ENCODE measurements at regions not wholly inside any gene's neighbourhood (a gene's known extent, or its start where the extent isn't known, plus 50 kb on each side); places are given as distances from the start of the nearest gene placed in this dataset.

DNA sequence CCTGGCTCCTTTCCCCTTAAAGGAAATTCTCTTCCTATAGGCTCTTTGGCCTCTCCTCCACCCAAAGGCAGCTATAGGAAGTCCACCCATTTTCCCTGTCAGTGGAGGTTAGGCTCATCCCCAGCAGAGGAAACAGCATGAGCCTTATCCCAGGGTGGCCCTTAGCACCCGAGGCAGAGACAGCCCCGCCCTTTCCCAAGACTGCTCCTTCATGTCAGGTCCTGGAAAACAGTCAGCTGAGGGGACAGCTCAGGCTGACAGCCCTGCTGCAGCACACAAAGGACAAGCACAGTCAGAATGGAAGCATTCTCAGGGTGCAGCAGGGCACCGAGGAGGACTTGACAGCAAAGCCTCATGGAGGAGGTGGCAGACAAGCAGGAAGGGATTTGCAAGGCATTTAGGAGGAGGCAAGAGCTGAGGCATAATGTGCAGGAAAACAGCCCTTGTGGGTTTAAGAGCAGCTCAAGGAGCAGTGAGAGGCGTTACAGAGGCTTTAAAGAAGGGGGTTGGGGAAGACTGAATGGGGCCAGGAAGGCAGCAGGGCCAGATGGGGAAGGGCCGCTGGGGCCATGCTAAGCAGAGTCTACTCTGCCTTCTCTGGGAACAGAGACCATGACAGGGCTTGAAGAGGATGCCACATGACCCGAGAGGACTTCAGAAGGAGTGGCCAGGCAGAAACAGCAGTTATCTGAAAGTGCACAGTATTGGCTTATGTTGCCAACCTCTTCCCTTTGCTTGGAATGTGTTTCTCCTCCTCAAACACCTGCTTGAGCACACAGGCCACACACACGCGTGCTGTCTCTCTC lies 216.6 kb downstream of the SH3BP4 start:
- Histone ChIP-seq H3K4me1 (peaks cover 0 to 18% (median 9%) of the 10 kb centered on the region in 4 donors), H3K4me3 (no peak overlapping the region), H3K36me3 (no peaks in the 10 kb centered on the region), H3K27me3 (no peaks in the 10 kb centered on the region), H3K27ac (replicated peaks in 1 of 4) (no peak overlapping the region), H3K9me3 (no peaks in the 10 kb centered on the region)
- TF ChIP-seq POLR2A (IDR thresholded peaks at IDR 0.05; ENCODE audit: low read depth) (no peak), EP300 (IDR thresholded peaks at IDR 0.05) (no peak), POLR2AphosphoS5 (IDR thresholded peaks at IDR 0.05) (no peak)
- TF ChIP-seq, protein P1, sequence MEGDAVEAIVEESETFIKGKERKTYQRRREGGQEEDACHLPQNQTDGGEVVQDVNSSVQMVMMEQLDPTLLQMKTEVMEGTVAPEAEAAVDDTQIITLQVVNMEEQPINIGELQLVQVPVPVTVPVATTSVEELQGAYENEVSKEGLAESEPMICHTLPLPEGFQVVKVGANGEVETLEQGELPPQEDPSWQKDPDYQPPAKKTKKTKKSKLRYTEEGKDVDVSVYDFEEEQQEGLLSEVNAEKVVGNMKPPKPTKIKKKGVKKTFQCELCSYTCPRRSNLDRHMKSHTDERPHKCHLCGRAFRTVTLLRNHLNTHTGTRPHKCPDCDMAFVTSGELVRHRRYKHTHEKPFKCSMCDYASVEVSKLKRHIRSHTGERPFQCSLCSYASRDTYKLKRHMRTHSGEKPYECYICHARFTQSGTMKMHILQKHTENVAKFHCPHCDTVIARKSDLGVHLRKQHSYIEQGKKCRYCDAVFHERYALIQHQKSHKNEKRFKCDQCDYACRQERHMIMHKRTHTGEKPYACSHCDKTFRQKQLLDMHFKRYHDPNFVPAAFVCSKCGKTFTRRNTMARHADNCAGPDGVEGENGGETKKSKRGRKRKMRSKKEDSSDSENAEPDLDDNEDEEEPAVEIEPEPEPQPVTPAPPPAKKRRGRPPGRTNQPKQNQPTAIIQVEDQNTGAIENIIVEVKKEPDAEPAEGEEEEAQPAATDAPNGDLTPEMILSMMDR (IDR thresholded peaks at IDR 0.05), result no peak
- intact Hi-C loops (cut with DNase I), result no loop called here
- WGBS, result 68% methylated on average over 8 of the region's 8 CpGs
- DNase-seq (ENCODE audit: extremely low spot score), result no peak

DNA sequence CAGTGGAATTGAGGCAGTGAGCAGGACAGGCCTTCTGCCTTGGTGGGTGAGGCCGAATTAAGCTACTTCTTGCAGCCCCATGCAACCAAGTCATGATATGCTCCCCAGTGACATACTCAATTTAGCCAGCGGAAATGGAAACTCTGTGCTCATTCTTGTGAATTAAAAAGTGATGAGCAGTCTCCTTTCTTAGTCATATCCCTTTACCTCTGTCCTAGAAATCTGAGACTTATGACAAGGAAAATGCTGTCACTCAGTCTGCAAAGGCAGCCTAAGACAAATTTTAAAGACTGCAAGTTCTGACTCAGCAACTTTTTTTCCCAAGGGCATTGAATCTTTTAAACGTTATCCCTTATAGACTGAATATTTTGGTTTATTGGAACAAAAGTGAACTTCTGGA lies 218.2 kb downstream of the SH3BP4 start:
- intact Hi-C loops (cut with DNase I), result no loop called here
- 78% methylated on average over 3 of the region's 3 CpGs for WGBS

DNA sequence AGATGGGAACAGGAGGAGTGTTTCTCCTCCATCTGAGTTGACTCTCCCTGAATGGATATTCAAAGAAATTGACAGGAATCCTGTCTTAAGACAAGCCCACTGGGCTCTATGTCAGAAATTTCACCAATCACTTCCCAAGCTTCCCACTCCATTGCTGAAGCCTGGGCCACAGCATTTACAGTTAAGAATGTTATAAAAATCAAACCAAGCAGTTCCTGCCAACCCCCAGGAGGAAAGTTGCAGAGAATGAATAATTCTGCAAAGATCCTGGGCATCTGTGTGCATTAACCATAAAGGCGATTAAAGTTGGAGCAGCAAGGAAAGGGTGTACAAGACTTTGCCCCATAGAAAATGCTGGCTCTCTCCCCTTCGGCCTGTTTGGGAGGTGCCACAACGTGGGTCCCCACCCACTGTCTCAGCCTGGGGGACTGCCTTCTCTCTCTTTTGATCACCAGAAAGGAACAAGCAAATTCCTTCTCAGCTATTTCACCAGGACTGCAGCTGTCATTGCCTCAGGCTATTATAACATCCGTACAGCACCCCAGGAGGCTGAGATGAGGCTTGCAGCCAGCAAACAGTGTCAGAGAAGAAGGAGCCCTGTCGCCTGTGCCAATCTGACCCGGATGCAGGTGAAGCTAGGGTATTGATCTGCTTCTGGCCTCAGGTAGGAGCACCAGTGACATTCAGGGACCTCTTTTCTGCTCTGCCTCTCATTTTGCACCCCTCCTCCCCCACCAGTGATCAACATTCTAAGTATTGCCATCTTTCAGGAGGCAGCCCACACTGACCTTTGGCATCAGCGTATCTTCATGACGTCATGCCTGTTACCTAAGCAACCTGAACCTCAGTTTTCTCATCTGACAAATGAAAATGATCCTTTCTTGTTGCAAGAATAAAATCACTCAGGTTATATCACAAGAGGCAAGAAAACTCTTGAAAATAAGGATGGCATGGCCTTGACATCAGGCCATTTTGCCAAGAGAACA lies 219.0 kb downstream of the SH3BP4 start:
- H3K27ac ChIP-seq (replicated peaks in 1 of 4), result no peak overlapping the region
- TF ChIP-seq, protein P1 (IDR thresholded peaks at IDR 0.05), result peak in 1 of 3 experiments; percentile 11
- TF ChIP-seq POLR2AphosphoS5 (IDR thresholded peaks at IDR 0.05), result no peak
- TF ChIP-seq EP300 (IDR thresholded peaks at IDR 0.05), result no peak
- no peak for TF ChIP-seq POLR2A (IDR thresholded peaks at IDR 0.05; ENCODE audit: low read depth)
- no peaks in the 10 kb centered on the region for H3K27me3 ChIP-seq
- H3K36me3 ChIP-seq, result no peaks in the 10 kb centered on the region
- DNase-seq (ENCODE audit: extremely low spot score), result no peak
- peaks cover 0 to 18% (median 9%) of the 10 kb centered on the region in 4 donors for H3K4me1 ChIP-seq
- intact Hi-C loops (cut with DNase I), result no loop called here
- WGBS, result 44% methylated on average over 8 of the region's 8 CpGs
- no peak overlapping the region for H3K4me3 ChIP-seq
- no peaks in the 10 kb centered on the region for H3K9me3 ChIP-seq

More for the DNA sequence above, 218.2 kb downstream of the SH3BP4 start:
- Histone ChIP-seq H3K9me3 (no peaks in the 10 kb centered on the region), H3K4me1 (peaks cover 0 to 18% (median 9%) of the 10 kb centered on the region in 4 donors), H3K27me3 (no peaks in the 10 kb centered on the region), H3K36me3 (no peaks in the 10 kb centered on the region), H3K4me3 (no peak overlapping the region), H3K27ac (replicated peaks in 1 of 4) (no peak overlapping the region)
- DNase-seq (ENCODE audit: extremely low spot score), result no peak
- no peak for TF ChIP-seq POLR2AphosphoS5 (IDR thresholded peaks at IDR 0.05)
- TF ChIP-seq POLR2A (IDR thresholded peaks at IDR 0.05; ENCODE audit: low read depth), result no peak
- TF ChIP-seq EP300 (IDR thresholded peaks at IDR 0.05), result no peak
- TF ChIP-seq, protein P1 (IDR thresholded peaks at IDR 0.05), result no peak

DNA sequence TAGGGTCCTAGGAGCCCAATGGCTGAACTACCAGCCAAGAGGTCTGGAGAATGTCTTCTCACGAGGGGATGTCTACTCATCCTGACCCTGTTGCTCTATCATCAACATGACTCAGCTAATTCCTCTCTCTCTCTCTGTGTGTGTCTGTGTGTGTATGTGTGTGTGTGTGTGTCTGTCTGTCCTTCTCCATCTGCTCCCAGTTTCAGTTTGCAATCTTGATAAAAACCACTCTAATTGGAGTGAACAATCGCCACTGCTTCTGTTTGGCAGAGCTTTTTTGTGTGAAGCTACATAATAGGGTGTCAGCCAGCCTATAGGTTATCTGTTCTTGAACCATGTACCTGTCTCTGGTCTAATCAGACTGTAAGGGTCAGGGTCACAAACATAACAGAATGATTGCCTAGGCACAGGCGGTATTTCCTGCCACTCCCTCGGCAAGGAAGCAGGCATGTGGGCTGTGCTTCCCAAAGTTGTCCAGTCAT lies 219.8 kb downstream of the SH3BP4 start:
- no peak overlapping the region for H3K4me3 ChIP-seq
- intact Hi-C loops (cut with DNase I), result no loop called here
- TF ChIP-seq POLR2A (IDR thresholded peaks at IDR 0.05; ENCODE audit: low read depth), result no peak
- TF ChIP-seq EP300 (IDR thresholded peaks at IDR 0.05), result no peak
- no peak for TF ChIP-seq POLR2AphosphoS5 (IDR thresholded peaks at IDR 0.05)
- TF ChIP-seq, protein P1 (IDR thresholded peaks at IDR 0.05), result no peak
- H3K4me1 ChIP-seq, result peaks cover 0 to 18% (median 9%) of the 10 kb centered on the region in 4 donors
- H3K9me3 ChIP-seq, result no peaks in the 10 kb centered on the region
- no peak overlapping the region for H3K27ac ChIP-seq (replicated peaks in 1 of 4)
- DNase-seq (ENCODE audit: extremely low spot score), result no peak
- H3K36me3 ChIP-seq, result no peaks in the 10 kb centered on the region
- 74% methylated on average over 4 of the region's 4 CpGs for WGBS
- peaks cover 0 to 2% (median 0%) of the 10 kb centered on the region in 4 donors for H3K27me3 ChIP-seq
